Karpas-422 (cell line): ENCODE measurements at regions not wholly inside any gene's neighbourhood (a gene's known extent, or its start where the extent isn't known, plus 50 kb on each side); places are given as distances from the start of the nearest gene placed in this dataset.
"Not testable (repeated sequence)": the region's sequence is repeated elsewhere in the genome, so short reads cannot be mapped to it uniquely, and the experiment has no call there.

Experiments
- DNase-seq: peaks from one replicate; pipeline ENCODE4 v3.0.0-alpha.2; 2015
- H2AFZ ChIP-seq: fragments of 200-600 bp; sonication (generic); 2 replicates; pipeline ENCODE4 v1.6.1; 2014; ENCODE audit warnings: antibody characterized with exemption, low read length, mixed read lengths
- H3K27ac ChIP-seq: fragments of 200-600 bp; sonication (generic); 2 replicates; pipeline ENCODE4 v1.5.1; 2014; ENCODE audit warnings: mild to moderate bottlenecking, low read length, moderate library complexity
- H3K27me3 ChIP-seq: fragments of 200-600 bp; sonication (generic); 2 replicates; pipeline ENCODE4 v1.6.1; 2014; ENCODE audit warnings: low read length, mixed read lengths
- H3K36me3 ChIP-seq: fragments of 200-600 bp; sonication (generic); 2 replicates; pipeline ENCODE4 v1.6.1; 2014; ENCODE audit warnings: low read length, mixed read lengths; ENCODE audit not compliant: insufficient read depth
- H3K4me1 ChIP-seq: fragments of 200-600 bp; sonication (generic); 2 replicates; pipeline ENCODE4 v1.6.1; 2014; ENCODE audit warnings: mild to moderate bottlenecking, low read length, mixed read lengths
- H3K4me2 ChIP-seq: fragments of 200-600 bp; sonication (generic); 2 replicates; pipeline ENCODE4 v1.6.1; 2014; ENCODE audit warnings: low read length, low read depth, mild to moderate bottlenecking; ENCODE audit not compliant: poor library complexity, severe bottlenecking
- H3K4me3 ChIP-seq: fragments of 200-600 bp; sonication (generic); 2 replicates; pipeline ENCODE4 v1.5.1; 2014; ENCODE audit warnings: mild to moderate bottlenecking, antibody characterized with exemption, low read length, mixed read lengths
- H3K79me2 ChIP-seq: fragments of 200-600 bp; sonication (generic); 2 replicates; pipeline ENCODE4 v1.6.1; 2014; ENCODE audit warnings: mild to moderate bottlenecking, low read length, mixed read lengths
- H3K9ac ChIP-seq: fragments of 200-600 bp; sonication (generic); 2 replicates; pipeline ENCODE4 v1.6.0; 2014; ENCODE audit warnings: low read length
- H3K9me2 ChIP-seq: fragments of 200-600 bp; sonication (generic), shearing (Covaris generic); replicated peaks from 2 replicates; pipeline ENCODE4 v1.6.0; 2014; ENCODE audit warnings: mild to moderate bottlenecking, low read length, moderate library complexity; ENCODE audit not compliant: insufficient read depth
- H3K9me3 ChIP-seq: fragments of 300-700, 200-600 bp; sonication (generic); 2 replicates; pipeline ENCODE4 v1.6.1; 2014; ENCODE audit warnings: low read length, mixed read lengths
- H4K20me1 ChIP-seq: fragments of 200-600 bp; sonication (generic); 2 replicates; pipeline ENCODE4 v1.6.1; 2014; ENCODE audit warnings: mild to moderate bottlenecking, antibody characterized with exemption, low read length, low read depth; ENCODE audit not compliant: insufficient read depth

DNA sequence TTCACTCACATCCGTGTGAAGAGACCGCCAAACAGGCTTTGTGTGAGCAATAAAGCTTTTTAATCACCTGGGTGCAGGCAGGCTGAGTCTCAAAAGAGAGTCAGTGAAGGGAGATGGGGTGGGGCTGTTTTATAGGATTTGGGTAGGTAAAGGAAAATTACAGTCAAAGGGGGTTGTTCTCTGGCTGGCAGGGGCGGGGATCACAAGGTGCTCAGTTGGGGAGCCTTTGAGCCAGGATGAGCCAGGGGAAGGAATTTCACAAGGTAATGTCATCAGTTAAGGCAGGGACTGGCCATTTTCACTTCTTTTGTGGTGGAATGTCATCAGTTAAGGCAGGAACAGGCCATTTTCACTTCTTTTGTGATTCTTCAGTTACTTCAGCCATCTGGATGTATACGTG lies 210.3 kb upstream of the ELL2 start:
- H3K27ac ChIP-seq, H3K27me3 ChIP-seq, H3K4me3 ChIP-seq, H3K9ac ChIP-seq, H3K4me1 ChIP-seq, H3K4me2 ChIP-seq, H3K9me3 ChIP-seq, H3K79me2 ChIP-seq, H2AFZ ChIP-seq, H4K20me1 ChIP-seq, H3K36me3 ChIP-seq, H3K9me2 ChIP-seq: not testable (repeated sequence)
- peak; percentile 4 for DNase-seq

DNA sequence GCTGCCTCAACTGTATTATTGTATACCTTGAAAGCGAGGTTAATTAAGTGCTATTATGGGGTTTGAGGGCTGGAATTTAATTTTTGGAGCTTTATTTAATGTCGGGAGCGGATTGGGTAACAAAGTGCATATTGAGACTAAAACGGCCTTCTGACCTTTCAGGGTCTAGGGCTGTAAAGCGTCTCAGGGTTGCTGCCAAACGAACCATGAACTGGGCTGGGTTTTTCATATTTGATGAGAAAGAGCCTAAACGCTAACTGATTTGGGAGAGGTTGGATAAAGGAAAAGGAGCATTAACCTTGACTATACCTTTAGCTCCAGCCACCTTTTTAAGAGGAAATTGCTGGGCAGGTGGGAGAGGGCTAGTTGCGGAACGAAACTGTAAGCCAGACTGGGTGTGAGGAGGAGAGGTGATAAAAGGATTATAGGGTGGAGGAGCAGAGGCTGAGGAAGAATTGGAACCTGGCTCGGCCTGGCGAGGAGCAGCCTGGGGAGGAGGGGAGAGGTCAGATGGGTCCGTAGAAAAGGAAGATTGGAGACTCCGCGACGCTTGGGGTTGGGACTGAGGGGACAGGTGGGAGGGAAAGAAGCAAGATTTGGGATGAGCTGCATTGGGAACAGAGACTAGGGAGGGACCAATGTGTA lies 209.0 kb upstream of the ELL2 start:
- not testable (repeated sequence) for H3K79me2 ChIP-seq, H3K9ac ChIP-seq, H3K36me3 ChIP-seq, DNase-seq, H4K20me1 ChIP-seq, H2AFZ ChIP-seq, H3K4me1 ChIP-seq, H3K4me3 ChIP-seq, H3K4me2 ChIP-seq, H3K27me3 ChIP-seq, H3K9me2 ChIP-seq, H3K9me3 ChIP-seq, H3K27ac ChIP-seq

DNA sequence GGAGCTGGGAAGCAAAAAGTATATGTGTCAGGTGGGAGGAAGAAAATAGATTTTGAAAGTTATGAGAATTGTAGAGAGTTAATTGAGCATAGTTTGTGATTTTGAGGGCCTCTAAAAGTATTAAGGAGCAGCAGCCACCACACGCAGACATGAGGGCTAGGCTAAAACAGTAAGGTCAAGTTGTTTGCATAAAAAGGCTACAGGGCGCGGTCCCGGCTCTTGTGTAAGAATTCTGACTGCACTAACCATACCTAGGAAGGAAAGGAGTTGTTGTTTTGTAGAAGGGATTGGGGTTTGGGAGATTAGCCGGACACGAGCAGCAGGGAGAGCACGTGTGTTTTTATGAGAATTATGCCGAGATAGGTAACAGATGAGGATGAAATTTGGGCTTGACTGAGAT lies 207.2 kb upstream of the ELL2 start:
- not testable (repeated sequence) for H3K79me2 ChIP-seq, H3K36me3 ChIP-seq, H3K9me2 ChIP-seq, H3K4me2 ChIP-seq, H3K4me1 ChIP-seq, H3K9ac ChIP-seq, H3K27ac ChIP-seq, DNase-seq, H3K27me3 ChIP-seq, H3K4me3 ChIP-seq, H4K20me1 ChIP-seq, H2AFZ ChIP-seq, H3K9me3 ChIP-seq

DNA sequence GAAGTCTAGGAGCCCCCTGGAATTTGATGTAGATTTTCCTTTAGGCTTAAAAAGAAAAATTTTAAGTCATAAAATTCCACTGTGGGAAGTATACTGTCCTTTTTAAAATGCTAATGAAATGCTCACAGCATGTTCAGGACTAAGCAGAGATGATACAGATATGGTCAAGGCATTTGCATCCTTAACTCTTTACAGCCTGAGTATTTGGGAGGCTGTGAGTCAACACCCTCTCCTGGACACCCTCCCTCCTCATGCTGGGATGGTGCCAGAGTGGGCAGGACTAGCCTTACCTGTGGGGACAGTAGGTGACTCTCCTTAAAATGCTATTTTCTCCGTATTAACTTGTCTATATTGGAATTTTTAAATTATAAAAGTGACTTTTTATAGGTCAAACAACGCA lies 197.4 kb upstream of the ELL2 start:
- Histone ChIP-seq H2AFZ (no peak overlapping the region), H3K79me2 (no peaks in the 10 kb centered on the region), H3K27ac (no peak overlapping the region), H3K4me1 (no peaks in the 10 kb centered on the region), H3K9me3 (no peaks in the 10 kb centered on the region), H3K4me2 (no peak overlapping the region), H3K27me3 (no peaks in the 10 kb centered on the region), H3K36me3 (no peaks in the 10 kb centered on the region), H3K9me2 (no peaks in the 10 kb centered on the region), H3K9ac (no peak overlapping the region), H3K4me3 (no peak overlapping the region), H4K20me1 (no peaks in the 10 kb centered on the region)
- DNase-seq, result no peak

DNA sequence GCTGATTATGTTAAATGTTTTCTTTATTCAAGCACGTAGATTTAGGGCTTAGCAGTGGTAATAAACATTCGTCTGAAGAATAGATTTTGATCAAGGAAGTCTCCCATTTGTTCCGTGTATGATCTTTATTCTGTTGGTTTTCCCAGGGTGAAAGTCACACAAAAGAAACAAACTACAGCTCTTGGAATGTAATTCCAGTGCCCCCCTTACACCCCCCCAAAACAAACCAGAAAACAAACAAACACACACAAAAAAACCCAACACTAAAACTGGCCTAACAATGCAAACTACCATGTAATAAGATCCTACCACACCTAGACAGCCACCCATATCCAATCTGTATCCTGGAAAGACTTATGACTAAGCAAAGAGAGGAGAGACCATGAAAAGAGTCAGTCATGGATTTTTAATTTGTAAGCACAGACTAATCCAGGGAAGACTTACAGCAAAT lies 196.2 kb upstream of the ELL2 start:
- no peaks in the 10 kb centered on the region for H3K9me3 ChIP-seq
- H4K20me1 ChIP-seq, result no peaks in the 10 kb centered on the region
- no peaks in the 10 kb centered on the region for H3K79me2 ChIP-seq
- H3K9ac ChIP-seq, result no peak overlapping the region
- no peaks in the 10 kb centered on the region for H3K4me1 ChIP-seq
- H3K27me3 ChIP-seq, result no peaks in the 10 kb centered on the region
- DNase-seq, result no peak
- no peak overlapping the region for H3K4me2 ChIP-seq
- H2AFZ ChIP-seq, result no peak overlapping the region
- H3K9me2 ChIP-seq, result no peaks in the 10 kb centered on the region
- no peak overlapping the region for H3K4me3 ChIP-seq
- H3K36me3 ChIP-seq, result no peaks in the 10 kb centered on the region
- no peak overlapping the region for H3K27ac ChIP-seq

DNA sequence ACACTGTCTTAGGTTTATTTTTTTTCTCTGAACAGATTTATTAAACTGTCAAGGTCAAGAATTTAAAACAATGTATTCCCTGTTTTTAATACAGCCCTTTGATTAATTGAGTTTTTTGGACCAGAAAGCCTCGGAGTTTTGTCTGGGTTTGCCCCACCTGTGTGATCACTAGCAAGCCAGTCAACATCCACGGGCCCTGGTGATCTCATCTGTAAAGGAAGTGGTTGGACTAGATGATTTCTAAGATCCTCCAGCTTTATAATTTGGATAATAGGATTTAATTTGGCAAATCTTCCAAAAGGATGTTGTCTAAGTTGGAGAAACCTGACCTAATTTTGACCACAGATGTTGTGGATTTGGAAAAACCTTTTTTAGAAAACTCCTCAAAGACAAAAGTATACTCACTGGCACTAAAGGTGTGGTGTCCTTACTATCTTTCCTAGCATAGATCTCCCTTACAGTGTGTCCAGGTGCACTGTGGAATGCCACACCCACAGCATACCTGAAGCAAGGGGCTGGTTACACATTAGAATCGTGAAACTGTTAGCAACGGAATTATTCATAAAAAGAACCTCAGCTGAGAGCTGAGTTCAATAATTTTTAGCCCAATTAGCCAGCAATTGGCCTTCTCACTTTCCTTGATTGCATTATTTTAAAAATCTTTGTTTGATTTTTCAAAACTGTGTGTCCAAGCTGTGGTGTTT lies 195.6 kb upstream of the ELL2 start:
- Histone ChIP-seq H3K9ac (no peak overlapping the region), H3K36me3 (no peaks in the 10 kb centered on the region), H3K27ac (no peak overlapping the region), H3K4me2 (no peak overlapping the region), H3K4me3 (no peak overlapping the region), H3K9me3 (no peaks in the 10 kb centered on the region), H3K79me2 (no peaks in the 10 kb centered on the region), H2AFZ (no peak overlapping the region), H3K27me3 (no peaks in the 10 kb centered on the region), H3K4me1 (no peaks in the 10 kb centered on the region), H4K20me1 (no peaks in the 10 kb centered on the region), H3K9me2 (no peaks in the 10 kb centered on the region)
- peak; percentile 22 for DNase-seq

DNA sequence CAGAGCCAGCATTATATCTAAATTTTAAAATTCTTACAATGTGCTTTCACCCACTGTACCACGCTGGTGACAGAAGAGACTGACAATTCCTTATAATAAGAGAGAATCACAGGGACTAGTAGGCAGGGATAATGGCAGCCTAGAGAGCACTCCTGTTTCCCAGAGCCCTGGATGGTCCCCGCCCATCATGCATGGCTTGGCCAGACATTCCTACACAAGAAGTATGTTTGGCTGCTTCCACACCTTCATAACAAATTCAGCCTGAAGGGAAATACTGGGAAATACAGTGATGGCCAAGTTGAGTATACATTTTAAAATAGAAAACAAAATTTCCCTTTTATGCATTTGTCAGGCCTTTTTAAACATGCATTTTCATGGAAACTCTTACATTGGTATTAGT lies 193.5 kb upstream of the ELL2 start:
- Histone ChIP-seq H4K20me1 (no peaks in the 10 kb centered on the region), H3K9me2 (no peaks in the 10 kb centered on the region), H3K4me2 (no peak overlapping the region), H3K27me3 (no peaks in the 10 kb centered on the region), H3K4me1 (no peaks in the 10 kb centered on the region), H3K27ac (no peak overlapping the region), H3K79me2 (no peaks in the 10 kb centered on the region), H2AFZ (no peak overlapping the region), H3K4me3 (no peak overlapping the region), H3K36me3 (no peaks in the 10 kb centered on the region), H3K9ac (no peak overlapping the region), H3K9me3 (no peaks in the 10 kb centered on the region)
- DNase-seq, result no peak

DNA sequence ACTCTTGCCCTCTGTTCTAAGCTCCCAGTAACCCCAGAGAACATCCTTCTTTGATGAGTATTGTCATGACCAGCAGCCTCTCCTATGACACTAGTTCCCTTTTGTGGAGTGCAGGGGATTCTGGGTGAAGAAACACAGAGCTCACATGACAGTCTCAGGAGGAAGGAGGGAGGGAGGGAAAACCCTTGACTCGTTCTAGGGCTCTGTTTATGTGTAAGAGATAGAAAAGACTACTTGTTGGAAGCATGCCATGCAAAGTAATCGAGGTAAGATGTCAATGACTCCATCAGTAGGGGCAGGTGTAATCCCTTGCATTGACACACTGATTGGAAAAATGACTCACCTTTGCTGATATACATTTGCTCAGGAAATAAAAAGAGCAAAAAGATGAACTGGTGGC lies 190.2 kb upstream of the ELL2 start:
- Histone ChIP-seq H2AFZ (no peak overlapping the region), H3K9ac (no peak overlapping the region), H3K9me3 (no peaks in the 10 kb centered on the region), H3K79me2 (no peaks in the 10 kb centered on the region), H3K27me3 (no peaks in the 10 kb centered on the region), H3K9me2 (no peaks in the 10 kb centered on the region), H3K36me3 (no peaks in the 10 kb centered on the region), H3K4me3 (no peak overlapping the region), H3K4me1 (no peaks in the 10 kb centered on the region), H4K20me1 (no peaks in the 10 kb centered on the region), H3K4me2 (no peak overlapping the region), H3K27ac (no peak overlapping the region)
- DNase-seq, result peak; percentile 38
